Endothelial cell of umbilical vein (primary cell): ENCODE measurements at regions not wholly inside any gene's neighbourhood (a gene's known extent, or its start where the extent isn't known, plus 50 kb on each side); places are given as distances from the start of the nearest gene placed in this dataset.

Experiments
- BruUV-seq: library from RNA; stranded (reverse); fragments of 400-500 nt; replicated peaks from 2 replicates; lab custom pipeline; 2021; lab: Mats Ljungman, UMichigan
- CTCF ChIA-PET: fragments of 300-600, 350-600 bp; sonication (Branson Sonifier 250); formaldehyde crosslinking; loops from one replicate; lab custom pipeline; 2021; ENCODE audit warnings: antibody characterized with exemption, inconsistent platforms; lab: Charles Lee
- POLR2A ChIA-PET: fragments of 300-600, 350-600 bp; sonication (Branson Sonifier 250); formaldehyde crosslinking; loops from one replicate; lab custom pipeline; 2021; ENCODE audit warnings: antibody characterized with exemption, inconsistent platforms; lab: Charles Lee
- DNase-seq: peaks from one replicate; pipeline ENCODE4 v3.0.0-alpha.2; 2011; ENCODE audit warnings: low read depth, low spot score
- FAIRE-seq: peaks from 2 replicates; lab custom pipeline; 2011; peaks lifted over from hg19 to GRCh38; lab: Jason Lieb, UNC
- H2AFZ ChIP-seq: 2 replicates; pipeline ENCODE4 v1.6.0; 2012; ENCODE audit warnings: low read depth, low read length, control low read depth, inconsistent platforms
- H3K27ac ChIP-seq: 2 replicates; pipeline ENCODE4 v1.5.1; 2011; ENCODE audit warnings: low read depth, mild to moderate bottlenecking, control low read depth, low read length, moderate library complexity; ENCODE audit not compliant: insufficient read depth
- H3K27me3 ChIP-seq, 2 experiments: 2 replicates each; pipeline versions ENCODE4 v1.6.0 to v1.6.1; 2011; ENCODE audit warnings: low read length in 2 of 2, mixed read lengths in 1 of 2; ENCODE audit not compliant: control insufficient read depth in 2 of 2, insufficient read depth in 2 of 2
- H3K36me3 ChIP-seq, 2 experiments: 2 replicates in 1 of 2; 3 replicates in 1 of 2; pipeline ENCODE4 v1.5.1; 2011; ENCODE audit warnings: low read length in 2 of 2, mild to moderate bottlenecking in 1 of 2, moderate library complexity in 1 of 2; ENCODE audit not compliant: control insufficient read depth in 2 of 2, insufficient read depth in 2 of 2; ENCODE audit errors: extremely low read depth in 1 of 2
- H3K4me1 ChIP-seq: 3 replicates; pipeline ENCODE4 v1.5.1; 2011; ENCODE audit warnings: mild to moderate bottlenecking, low read length; ENCODE audit not compliant: control insufficient read depth, insufficient read depth; ENCODE audit errors: extremely low read depth
- H3K4me2 ChIP-seq: 2 replicates; pipeline ENCODE4 v1.6.1; 2011; ENCODE audit warnings: low read length, control low read depth, mixed read lengths; ENCODE audit not compliant: insufficient read depth
- H3K4me3 ChIP-seq, 3 experiments: fragments of 200-600 bp in 1 of 3; sonication (generic), shearing (Covaris generic) in 1 of 3; replicated peaks in 1 of 3; 2 replicates each; pipeline ENCODE4 v1.5.1; 2011 to 2016; ENCODE audit warnings: control low read depth in 3 of 3, low read length in 3 of 3, mild to moderate bottlenecking in 2 of 3, inconsistent platforms in 1 of 3, low read depth in 1 of 3, moderate library complexity in 1 of 3; ENCODE audit not compliant: insufficient read depth in 1 of 3
- H3K79me2 ChIP-seq: 2 replicates; pipeline ENCODE4 v1.6.0; 2012; ENCODE audit warnings: low read length, inconsistent platforms; ENCODE audit not compliant: control insufficient read depth, insufficient read depth
- H3K9ac ChIP-seq: replicated peaks from 2 replicates; pipeline ENCODE3; 2011; ENCODE audit warnings: low read length, control low read depth; ENCODE audit not compliant: insufficient read depth; ENCODE audit errors: extremely low read depth
- H3K9me1 ChIP-seq: replicated peaks from 3 replicates; pipeline ENCODE4 v1.6.0; 2011; ENCODE audit warnings: mild to moderate bottlenecking, low read length; ENCODE audit not compliant: control insufficient read depth, insufficient read depth; ENCODE audit errors: extremely low read depth
- H3K9me3 ChIP-seq: replicated peaks from 2 replicates; pipeline ENCODE4 v1.5.1; 2012; ENCODE audit warnings: low read length, inconsistent platforms; ENCODE audit not compliant: control insufficient read depth, insufficient read depth
- H4K20me1 ChIP-seq: replicated peaks from 2 replicates; pipeline ENCODE3; 2011; ENCODE audit warnings: mild to moderate bottlenecking, low read length; ENCODE audit not compliant: control insufficient read depth, insufficient read depth; ENCODE audit errors: extremely low read depth
- EZH2 ChIP-seq: IDR thresholded peaks from 2 replicates; pipeline ENCODE4 v1.6.1; 2012; ENCODE audit warnings: borderline replicate concordance, low read depth, mild to moderate bottlenecking, moderate library complexity, low read length, inconsistent platforms; ENCODE audit not compliant: severe bottlenecking
- FOS ChIP-seq: IDR thresholded peaks from 2 replicates; pipeline ENCODE4 v1.6.1; 2011; ENCODE audit warnings: mild to moderate bottlenecking, low read length, moderate library complexity, borderline replicate concordance; ENCODE audit not compliant: insufficient read depth
- GATA2 ChIP-seq: IDR thresholded peaks from 2 replicates; pipeline ENCODE4 v1.7.0; 2011; ENCODE audit warnings: low read depth, mild to moderate bottlenecking, moderate library complexity, mixed read lengths, low read length; ENCODE audit not compliant: insufficient read length, insufficient read depth
- JUN ChIP-seq: IDR thresholded peaks from 2 replicates; pipeline ENCODE4 v1.6.1; 2011; ENCODE audit warnings: borderline replicate concordance, low read depth; ENCODE audit not compliant: insufficient read length, insufficient read depth
- MYC ChIP-seq: IDR thresholded peaks from one replicate; pipeline ENCODE4 v1.6.1; 2011; ENCODE audit warnings: mild to moderate bottlenecking, low read depth, low read length
- dilution Hi-C: fragments of 300-500 bp; cut with MboI; formaldehyde crosslinking; loops from one replicate; pipeline ENCODE4 v1.15.0; 2019; ENCODE audit warnings: low sequenced_read_pairs; ENCODE audit not compliant: extremely low pct_ligation_motif_present
- intact Hi-C: fragments of 100-400 bp; cut with micrococcal nuclease; formaldehyde crosslinking; loops from one replicate; pipeline ENCODE4 v1.10.0; 2022
- TF ChIP-seq, protein P1 (sequence below): IDR thresholded peaks from 2 replicates; pipeline ENCODE4 v1.6.1; 2011; ENCODE audit not compliant: insufficient read depth, insufficient read length
- TF ChIP-seq, protein P2 (sequence below), 2 donors: IDR thresholded peaks; 1 replicate in 1 of 2; 2 replicates in 1 of 2; pipeline ENCODE4 v1.5.1; 2011; ENCODE audit warnings: low read length in 2 of 2, mild to moderate bottlenecking in 2 of 2, moderate library complexity in 2 of 2, control low read depth in 1 of 2, inconsistent platforms in 1 of 2, low read depth in 1 of 2; ENCODE audit not compliant: insufficient read depth in 1 of 2; ENCODE audit errors: extremely low read depth in 1 of 2

DNA sequence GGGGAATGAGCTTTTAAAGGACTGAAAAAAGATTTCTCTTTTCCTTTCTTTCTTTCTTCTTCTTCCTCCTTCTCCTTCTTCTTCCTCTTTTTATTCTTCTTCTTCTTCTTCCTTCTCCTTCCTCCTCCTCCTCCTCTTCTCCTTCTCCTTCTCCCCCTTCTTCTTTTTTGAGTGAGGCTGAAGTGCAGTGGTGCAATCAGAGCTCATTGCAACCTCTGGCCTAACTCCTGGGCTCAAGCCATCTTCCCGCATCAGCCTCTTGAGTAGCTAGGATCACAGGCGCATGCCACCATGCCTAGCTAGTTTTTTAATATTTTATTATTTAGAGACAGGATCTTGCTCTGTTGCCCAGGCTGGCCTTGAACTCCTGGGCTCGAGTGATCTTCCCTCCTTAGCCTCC, 120.9 kb upstream of the KL start:
- H3K4me1 ChIP-seq, result no peaks in the 10 kb centered on the region
- no peak overlapping the region for H3K9ac ChIP-seq
- FAIRE-seq (no peak), DNase-seq (no peak)
- no peaks in the 10 kb centered on the region for H4K20me1 ChIP-seq
- no peak overlapping the region for H3K4me2 ChIP-seq
- dilution Hi-C loops, result no loop called here
- ChIA-PET POLR2A (no interaction called here), CTCF (no interaction called here)
- no peaks in the 10 kb centered on the region for H3K9me3 ChIP-seq
- H2AFZ ChIP-seq, result no peak overlapping the region
- no peaks in the 10 kb centered on the region for H3K9me1 ChIP-seq
- H3K27me3 ChIP-seq, result peaks cover 6 to 15% of the 10 kb centered on the region in 2 experiments
- H3K4me3 ChIP-seq, result no peak overlapping the region
- H3K79me2 ChIP-seq, result no peaks in the 10 kb centered on the region
- H3K27ac ChIP-seq, result no peak overlapping the region
- TF ChIP-seq FOS, result no peak
- TF ChIP-seq EZH2, result no peak
- TF ChIP-seq MYC, result no peak
- TF ChIP-seq, protein P1, sequence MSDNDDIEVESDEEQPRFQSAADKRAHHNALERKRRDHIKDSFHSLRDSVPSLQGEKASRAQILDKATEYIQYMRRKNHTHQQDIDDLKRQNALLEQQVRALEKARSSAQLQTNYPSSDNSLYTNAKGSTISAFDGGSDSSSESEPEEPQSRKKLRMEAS, result no peak
- TF ChIP-seq GATA2, result no peak
- TF ChIP-seq, protein P2, sequence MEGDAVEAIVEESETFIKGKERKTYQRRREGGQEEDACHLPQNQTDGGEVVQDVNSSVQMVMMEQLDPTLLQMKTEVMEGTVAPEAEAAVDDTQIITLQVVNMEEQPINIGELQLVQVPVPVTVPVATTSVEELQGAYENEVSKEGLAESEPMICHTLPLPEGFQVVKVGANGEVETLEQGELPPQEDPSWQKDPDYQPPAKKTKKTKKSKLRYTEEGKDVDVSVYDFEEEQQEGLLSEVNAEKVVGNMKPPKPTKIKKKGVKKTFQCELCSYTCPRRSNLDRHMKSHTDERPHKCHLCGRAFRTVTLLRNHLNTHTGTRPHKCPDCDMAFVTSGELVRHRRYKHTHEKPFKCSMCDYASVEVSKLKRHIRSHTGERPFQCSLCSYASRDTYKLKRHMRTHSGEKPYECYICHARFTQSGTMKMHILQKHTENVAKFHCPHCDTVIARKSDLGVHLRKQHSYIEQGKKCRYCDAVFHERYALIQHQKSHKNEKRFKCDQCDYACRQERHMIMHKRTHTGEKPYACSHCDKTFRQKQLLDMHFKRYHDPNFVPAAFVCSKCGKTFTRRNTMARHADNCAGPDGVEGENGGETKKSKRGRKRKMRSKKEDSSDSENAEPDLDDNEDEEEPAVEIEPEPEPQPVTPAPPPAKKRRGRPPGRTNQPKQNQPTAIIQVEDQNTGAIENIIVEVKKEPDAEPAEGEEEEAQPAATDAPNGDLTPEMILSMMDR (IDR thresholded peaks at IDR 0.05; ENCODE audit: extremely low read depth in 1 of 2, insufficient read depth in 1 of 2, low read depth in 1 of 2, low read length in 2 of 2), result no peak
- no peak for TF ChIP-seq JUN
- intact Hi-C loops, result no loop called here
- BruUV-seq, result no TSS peak
- no peaks in the 10 kb centered on the region for H3K36me3 ChIP-seq
